ENCODE measurements at regions not wholly inside any gene's neighbourhood (a gene's known extent, or its start where the extent isn't known, plus 50 kb on each side); places are given as distances from the start of the nearest gene placed in this dataset.

GRCh38 chr3:63202529-63202928 lies 75.6 kb upstream of the SYNPR start:
- TF ChIP-seq, protein P1, sequence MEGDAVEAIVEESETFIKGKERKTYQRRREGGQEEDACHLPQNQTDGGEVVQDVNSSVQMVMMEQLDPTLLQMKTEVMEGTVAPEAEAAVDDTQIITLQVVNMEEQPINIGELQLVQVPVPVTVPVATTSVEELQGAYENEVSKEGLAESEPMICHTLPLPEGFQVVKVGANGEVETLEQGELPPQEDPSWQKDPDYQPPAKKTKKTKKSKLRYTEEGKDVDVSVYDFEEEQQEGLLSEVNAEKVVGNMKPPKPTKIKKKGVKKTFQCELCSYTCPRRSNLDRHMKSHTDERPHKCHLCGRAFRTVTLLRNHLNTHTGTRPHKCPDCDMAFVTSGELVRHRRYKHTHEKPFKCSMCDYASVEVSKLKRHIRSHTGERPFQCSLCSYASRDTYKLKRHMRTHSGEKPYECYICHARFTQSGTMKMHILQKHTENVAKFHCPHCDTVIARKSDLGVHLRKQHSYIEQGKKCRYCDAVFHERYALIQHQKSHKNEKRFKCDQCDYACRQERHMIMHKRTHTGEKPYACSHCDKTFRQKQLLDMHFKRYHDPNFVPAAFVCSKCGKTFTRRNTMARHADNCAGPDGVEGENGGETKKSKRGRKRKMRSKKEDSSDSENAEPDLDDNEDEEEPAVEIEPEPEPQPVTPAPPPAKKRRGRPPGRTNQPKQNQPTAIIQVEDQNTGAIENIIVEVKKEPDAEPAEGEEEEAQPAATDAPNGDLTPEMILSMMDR (IDR thresholded peaks at IDR 0.05; ENCODE audit: insufficient read depth, low read length): no peak
- TF ChIP-seq REST (IDR thresholded peaks at IDR 0.05; ENCODE audit: insufficient replicate concordance, low read depth): no peak
- TF ChIP-seq POLR2AphosphoS5 (IDR thresholded peaks at IDR 0.05; ENCODE audit: low read depth): no peak
- TF ChIP-seq GABPA (IDR thresholded peaks at IDR 0.05; ENCODE audit: low read depth): no peak
- TF ChIP-seq SPI1 (IDR thresholded peaks at IDR 0.05; ENCODE audit: borderline replicate concordance, low read depth): no peak
- Histone ChIP-seq H3K4me3 (replicated peaks; ENCODE audit: insufficient read depth, low read length) (no peak overlapping the region), H3K27ac (replicated peaks) (no peak overlapping the region), H3K27me3 (ENCODE audit: insufficient read depth, poor library complexity, severe bottlenecking) (no peaks in the 10 kb centered on the region)
- DNase-seq (ENCODE audit: low read depth in 1 of 2, low spot score in 1 of 2): no peak

GRCh38 chr3:63207066-63207590 lies 71.0 kb upstream of the SYNPR start:
- no peak overlapping the region for H3K27ac ChIP-seq (replicated peaks)
- no peak for DNase-seq (ENCODE audit: low read depth in 1 of 2, low spot score in 1 of 2)
- TF ChIP-seq REST (IDR thresholded peaks at IDR 0.05; ENCODE audit: insufficient replicate concordance, low read depth): no peak
- no peak for TF ChIP-seq POLR2AphosphoS5 (IDR thresholded peaks at IDR 0.05; ENCODE audit: low read depth)
- TF ChIP-seq GABPA (IDR thresholded peaks at IDR 0.05; ENCODE audit: low read depth): no peak
- TF ChIP-seq, protein P1 (IDR thresholded peaks at IDR 0.05; ENCODE audit: insufficient read depth, low read length): no peak
- no peak for TF ChIP-seq SPI1 (IDR thresholded peaks at IDR 0.05; ENCODE audit: borderline replicate concordance, low read depth)
- peaks cover 3% of the 10 kb centered on the region for H3K27me3 ChIP-seq (ENCODE audit: insufficient read depth, poor library complexity, severe bottlenecking)
- H3K4me3 ChIP-seq (replicated peaks; ENCODE audit: insufficient read depth, low read length): no peak overlapping the region

- Histone ChIP-seq H3K27ac (replicated peaks) (no peak overlapping the region), H3K4me3 (replicated peaks; ENCODE audit: insufficient read depth, low read length) (no peak overlapping the region), H3K27me3 (ENCODE audit: insufficient read depth, poor library complexity, severe bottlenecking) (no peaks in the 10 kb centered on the region)
- TF ChIP-seq GABPA (IDR thresholded peaks at IDR 0.05; ENCODE audit: low read depth): no peak
- TF ChIP-seq, protein P1 (IDR thresholded peaks at IDR 0.05; ENCODE audit: insufficient read depth, low read length): no peak
- TF ChIP-seq POLR2AphosphoS5 (IDR thresholded peaks at IDR 0.05; ENCODE audit: low read depth): no peak
- TF ChIP-seq SPI1 (IDR thresholded peaks at IDR 0.05; ENCODE audit: borderline replicate concordance, low read depth): no peak
- no peak for TF ChIP-seq REST (IDR thresholded peaks at IDR 0.05; ENCODE audit: insufficient replicate concordance, low read depth)
- no peak for DNase-seq (ENCODE audit: low read depth in 1 of 2, low spot score in 1 of 2)
Measured at GRCh38 chr3:63228087-63228486, 50.0 kb upstream of the SYNPR start.

Data from HL-60 (cell line).